HG02763 (cell line): ENCODE measurements at regions not wholly inside any gene's neighbourhood (a gene's known extent, or its start where the extent isn't known, plus 50 kb on each side); places are given as distances from the start of the nearest gene placed in this dataset.

Source experiments
- ATAC-seq: cut with Tn5 transposase; IDR thresholded peaks from one replicate; pipeline ENCODE4 v1.9.1; 2021; ENCODE audit warnings: mild to moderate bottlenecking, moderate library complexity; ENCODE audit not compliant: unreplicated experiment

- no peak for ATAC-seq
These were observed 524.4 kb downstream of the SLC16A7 start for GRCh38 chr12:60120199-60120598.

GRCh38 chr12:60123557-60123956 lies 527.7 kb downstream of the SLC16A7 start:
- ATAC-seq: no peak

DNA sequence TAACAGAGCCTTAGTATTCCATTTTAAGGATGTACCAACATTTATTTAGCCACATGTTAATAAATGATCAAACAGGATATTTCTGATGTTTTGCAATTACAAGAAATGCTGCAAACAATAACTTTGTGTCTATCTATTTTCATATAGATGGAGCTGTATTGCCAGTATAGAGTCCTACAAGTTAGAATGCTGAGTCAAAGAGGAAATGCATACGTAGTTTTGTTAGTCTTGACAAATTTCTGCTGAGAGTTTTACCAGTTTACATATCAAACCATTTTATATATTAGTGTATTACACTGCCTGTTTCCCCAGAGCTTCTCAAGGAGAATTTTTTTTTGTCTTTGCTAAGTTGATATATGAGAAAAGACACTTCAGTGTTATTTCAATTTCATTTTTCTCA lies 541.7 kb downstream of the SLC16A7 start:
- ATAC-seq: no peak

DNA sequence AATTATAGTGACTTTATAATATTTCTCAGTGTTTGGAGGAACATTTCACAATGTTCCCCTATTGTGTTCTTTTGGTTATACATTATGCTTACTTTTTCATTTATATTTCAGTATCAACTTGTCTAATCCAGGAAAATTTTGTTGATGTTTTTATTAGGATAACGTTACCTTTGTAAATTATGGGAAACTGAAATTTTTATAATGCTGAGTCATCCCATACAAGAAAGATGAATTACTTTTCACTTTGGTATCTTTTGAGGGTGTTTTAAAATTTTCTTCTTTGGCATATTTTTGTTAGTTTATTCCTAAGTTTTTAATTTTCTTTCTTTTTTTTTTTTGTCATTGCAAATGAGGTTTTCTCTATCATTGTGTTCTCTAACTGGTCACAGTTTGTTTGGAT lies 542.7 kb downstream of the SLC16A7 start:
- ATAC-seq: no peak

- no peak for ATAC-seq
These were observed 548.6 kb downstream of the SLC16A7 start for GRCh38 chr12:60144395-60144794.

GRCh38 chr12:60148109-60148508 lies 552.3 kb downstream of the SLC16A7 start:
- ATAC-seq: no peak

DNA sequence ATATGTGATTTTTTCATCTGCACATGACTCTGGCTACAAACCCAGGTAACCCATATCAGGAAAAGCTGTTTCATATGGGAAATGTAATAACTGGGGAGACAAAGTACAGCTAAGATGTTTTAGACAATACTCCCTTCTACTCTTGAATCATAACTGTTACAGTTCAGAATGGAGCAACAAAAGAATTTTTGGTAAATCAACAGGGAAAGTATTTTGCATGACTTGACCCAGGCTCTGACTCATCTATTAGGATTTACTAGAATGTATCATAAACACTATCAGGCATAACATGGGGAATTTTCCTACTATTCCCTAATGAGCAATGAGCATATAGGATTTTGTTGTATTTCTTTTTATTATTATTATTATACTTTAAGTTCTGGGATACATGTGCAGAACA lies 553.0 kb downstream of the SLC16A7 start:
- ATAC-seq: no peak

DNA sequence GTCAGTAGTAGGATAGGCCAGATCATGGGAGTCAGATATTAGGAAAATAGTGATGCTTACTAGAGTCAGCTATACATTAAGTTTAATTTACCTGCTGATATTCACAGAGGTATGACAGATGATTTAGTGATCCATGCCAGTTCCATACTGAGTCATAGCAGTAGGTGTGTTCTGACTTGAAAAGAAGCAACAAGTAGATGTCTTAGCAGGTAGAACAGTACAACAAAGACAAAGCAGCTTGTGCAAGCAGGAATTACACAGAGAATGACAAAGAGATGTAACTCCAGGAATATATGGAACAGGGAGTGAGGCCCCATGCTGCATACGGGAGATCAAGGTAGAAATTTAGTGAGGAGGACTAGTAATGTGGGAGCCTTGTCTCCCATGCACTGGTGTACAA lies 556.9 kb downstream of the SLC16A7 start:
- no peak for ATAC-seq

DNA sequence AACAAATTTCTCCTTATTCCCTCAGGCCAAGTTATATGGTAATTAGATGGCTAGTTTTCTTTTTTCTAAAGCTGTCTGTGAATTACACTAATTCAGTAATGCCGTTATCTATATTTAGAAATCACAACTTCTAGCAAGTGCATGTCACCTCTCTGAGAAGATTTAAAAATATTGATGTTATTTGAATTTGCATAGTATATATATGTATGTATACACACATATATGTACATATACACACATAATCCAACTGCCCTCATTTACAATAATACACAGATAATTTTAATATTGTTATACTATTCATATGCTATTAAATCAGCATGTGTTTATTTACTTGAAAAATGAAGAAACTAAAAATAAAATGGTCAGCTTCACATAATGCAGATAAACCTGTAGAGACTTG lies 563.9 kb downstream of the SLC16A7 start:
- no peak for ATAC-seq

DNA sequence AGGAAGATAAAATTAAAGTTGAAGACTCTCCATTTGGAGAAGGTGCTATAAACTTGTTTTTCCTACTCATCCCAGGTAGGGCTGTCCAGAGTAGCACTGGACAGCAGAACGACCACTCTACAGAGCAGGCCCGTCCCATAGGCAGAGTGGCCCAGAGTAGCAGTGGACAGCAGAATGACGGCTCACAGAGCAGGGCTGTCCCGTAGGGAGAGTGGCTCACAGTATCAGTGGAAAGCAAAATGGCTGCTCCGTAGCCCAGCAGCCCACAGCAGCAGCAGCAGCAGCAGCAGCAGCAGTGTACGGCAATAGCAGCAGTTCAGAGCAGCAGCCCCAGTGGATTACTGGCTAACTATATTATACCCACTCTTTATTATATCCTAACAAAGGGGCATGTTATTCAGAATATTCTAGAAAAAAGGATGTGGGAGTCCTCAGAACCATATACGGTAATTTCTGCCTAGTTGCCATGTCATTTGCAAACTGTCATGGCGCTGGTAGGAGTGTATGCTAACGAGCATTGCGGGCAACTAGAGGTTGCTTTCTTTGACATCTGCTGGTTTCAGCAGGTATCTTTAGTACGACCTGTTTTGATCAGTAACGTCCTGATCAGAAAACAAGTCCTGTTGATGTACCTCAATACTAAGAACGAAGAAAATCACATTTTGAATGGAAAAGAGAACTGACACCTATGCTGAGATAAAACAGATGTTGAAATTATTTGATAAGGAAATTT lies 567.3 kb downstream of the SLC16A7 start:
- no peak for ATAC-seq

DNA sequence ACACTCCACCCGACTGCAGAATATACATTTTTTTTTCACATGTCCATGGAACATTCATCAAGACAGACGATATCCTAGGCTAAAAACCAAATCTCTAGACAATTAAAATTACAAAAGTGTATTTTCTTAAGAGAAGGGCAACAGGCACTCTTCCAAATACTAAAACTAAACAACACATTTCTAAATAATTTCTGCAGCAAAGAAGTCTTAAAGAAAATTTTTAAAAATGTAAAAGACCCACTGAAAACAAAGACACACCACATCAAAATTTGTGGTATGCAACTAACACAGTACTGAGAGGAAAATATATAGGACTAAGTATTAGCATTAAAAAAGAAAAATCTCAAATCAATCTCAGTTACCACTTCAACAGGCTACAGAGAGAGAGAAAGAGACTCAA lies 570.0 kb downstream of the SLC16A7 start:
- ATAC-seq: no peak

DNA sequence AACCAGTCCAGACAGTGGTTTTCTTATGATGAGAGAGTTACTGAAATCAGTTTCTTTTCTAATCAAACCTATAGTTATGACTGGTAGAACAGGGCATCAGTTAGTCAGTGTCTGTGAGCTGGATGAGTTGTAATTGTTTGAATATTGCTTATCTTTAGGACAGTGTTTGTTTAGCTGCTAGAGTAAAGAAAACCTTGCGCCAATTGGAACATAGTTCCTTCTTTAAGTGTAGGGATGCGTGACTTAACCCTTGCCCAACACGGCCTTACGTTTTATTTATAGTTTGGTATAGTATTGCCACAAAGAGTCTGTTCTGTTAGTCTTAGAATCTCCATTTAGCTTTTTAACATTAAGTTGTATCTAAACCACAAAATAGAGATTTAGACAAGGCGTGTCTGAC lies 572.6 kb downstream of the SLC16A7 start:
- ATAC-seq: no peak

- ATAC-seq: no peak
These were observed 574.1 kb downstream of the SLC16A7 start for GRCh38 chr12:60169904-60170303.

GRCh38 chr12:60172266-60173211 lies 576.7 kb downstream of the SLC16A7 start:
- no peak for ATAC-seq

GRCh38 chr12:60173224-60174170 lies 577.7 kb downstream of the SLC16A7 start:
- ATAC-seq: no peak

DNA sequence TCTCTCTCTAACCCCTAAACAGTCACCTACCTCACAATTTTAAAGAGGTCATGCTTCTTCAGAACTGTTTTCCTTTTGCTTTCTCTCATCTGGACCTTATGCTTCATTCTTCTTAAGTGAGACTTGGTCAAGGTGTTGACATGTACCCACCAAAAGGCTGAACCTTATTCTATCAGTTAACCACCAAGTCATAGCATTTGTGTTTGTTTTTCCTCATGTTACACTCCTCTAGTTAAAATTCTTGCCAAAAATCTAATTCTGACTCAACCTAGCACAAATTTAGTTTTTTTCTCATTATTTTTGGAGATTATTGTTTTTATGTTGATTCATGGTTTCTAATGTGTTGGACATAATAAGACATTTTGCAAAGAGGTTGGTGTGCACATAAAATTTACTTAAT lies 578.6 kb downstream of the SLC16A7 start:
- no peak for ATAC-seq

GRCh38 chr12:60174941-60175340 lies 579.1 kb downstream of the SLC16A7 start:
- ATAC-seq: no peak

- ATAC-seq: no peak
These were observed 581.1 kb downstream of the SLC16A7 start for GRCh38 chr12:60176891-60177290.

DNA sequence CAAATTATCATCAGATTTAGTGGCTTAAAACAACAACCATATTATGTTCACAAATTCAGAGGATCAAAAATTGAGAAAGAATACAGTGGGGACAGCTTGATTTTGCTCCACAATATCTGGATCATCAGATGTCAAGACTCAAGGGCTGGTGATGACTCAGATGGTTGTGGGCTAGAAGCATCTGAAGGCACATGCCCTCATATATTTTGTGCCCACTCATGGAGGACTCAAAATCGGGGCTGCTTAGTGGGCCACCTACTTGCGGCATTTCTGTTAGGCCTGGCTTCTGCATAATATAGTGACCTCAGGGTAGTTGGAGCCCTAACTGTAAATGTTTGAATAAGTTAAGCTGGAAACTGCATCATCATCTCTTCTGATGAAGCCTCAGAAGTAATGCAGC lies 584.5 kb downstream of the SLC16A7 start:
- ATAC-seq: no peak

DNA sequence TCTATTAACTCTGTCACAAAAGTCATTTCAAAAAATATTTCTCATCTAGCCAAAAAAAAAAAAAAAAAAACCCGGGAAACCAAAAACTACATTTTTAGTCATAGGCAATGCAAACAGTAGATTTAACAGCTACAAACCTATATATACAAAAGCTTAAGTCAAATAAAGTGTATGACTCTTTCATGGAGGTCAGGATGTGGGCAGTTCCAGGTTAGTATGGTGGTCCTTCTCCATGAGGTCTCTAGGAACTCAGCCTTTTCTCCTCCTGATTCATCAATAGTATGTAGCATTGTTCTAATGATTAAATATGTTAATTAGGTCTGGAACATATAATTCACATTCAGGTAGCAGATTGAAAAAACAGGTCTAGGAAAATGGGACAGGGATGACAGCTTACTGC lies 586.5 kb downstream of the SLC16A7 start:
- ATAC-seq: no peak

- ATAC-seq: no peak
These were observed 588.3 kb downstream of the SLC16A7 start for GRCh38 chr12:60184096-60184495.
